Pancreas (tissue), 10 donors: ENCODE measurements at regions not wholly inside any gene's neighbourhood (a gene's known extent, or its start where the extent isn't known, plus 50 kb on each side); places are given as distances from the start of the nearest gene placed in this dataset.

ENCODE experiments used
- ATAC-seq, 4 donors: fragments of 200-7000 bp; cut with Tn5 transposase; one replicate each; pipeline versions ENCODE4 v1.8.0 to v1.9.1; 2020; ENCODE audit warnings: mild to moderate bottlenecking in 4 of 4, moderate library complexity in 4 of 4
- DNase-seq, 6 donors: peaks; one replicate each; pipeline ENCODE4 v3.0.0-alpha.2; 2020
- FAIRE-seq: peaks from 2 replicates; lab custom pipeline; 2012; peaks lifted over from hg19 to GRCh38; lab: Jason Lieb, UNC
- H3K27ac ChIP-seq, 4 donors: fragments of 200-600 bp; sonication (generic); 1 replicate in 3 of 4; 2 replicates in 1 of 4; pipeline versions ENCODE4 v1.5.0 to v1.8.0; 2020
- H3K27me3 ChIP-seq, 4 donors: fragments of 200-600 bp; one replicate each; pipeline ENCODE4 v1.8.0; 2021
- H3K36me3 ChIP-seq, 3 donors: fragments of 200-600 bp; sonication (generic) in 1 of 3; one replicate each; pipeline versions ENCODE4 v1.5.0 to v1.8.0; 2020 to 2021
- H3K4me1 ChIP-seq, 3 donors: fragments of 200-600 bp; one replicate each; pipeline ENCODE4 v1.8.0; 2021
- H3K4me3 ChIP-seq, 4 donors: fragments of 200-600 bp; sonication (generic) in 2 of 4; one replicate each; pipeline versions ENCODE4 v1.5.0 to v1.8.0; 2020 to 2021
- H3K9me3 ChIP-seq, 4 donors: fragments of 200-600 bp; one replicate each; pipeline ENCODE4 v1.8.0; 2021
- WGBS, 2 donors: extraction: QIAGEN DNeasy Blood & Tissue Kit; methylation state at CpG; one replicate each; pipeline ENCODE4 v1.1.7; 2013; 5-methylcytosine and 5-hydroxymethylcytosine counted together
- intact Hi-C, 3 donors: fragments of 100-400 bp; cut with DNase I; formaldehyde crosslinking; loops; one replicate each; pipeline versions ENCODE4 v1.11.1 to v1.14.2; 2022
- TF ChIP-seq, protein P1 (sequence below), 4 donors: fragments of 200-600 bp; sonication (generic) in 3 of 4; IDR thresholded peaks; one replicate each; pipeline versions ENCODE4 v1.5.0 to v1.8.0; 2021; ENCODE audit warnings: antibody characterized with exemption in 4 of 4
- donor health status: healthy with polysubstance abuse.
- donor health status: DM: no; HTN: no; CAD: no; lungs with moderate emphysema.
- donor health status: DM: no; HTN: no; CAD: no.
- donor health status: control.
- donor health status: control.
- donor health status: Bipolar disorder and iron deficiency.
- donor health status: DM: yes; HTN: yes; CAD: no.
- donor health status: DM: no; HTN: no; CAD: no.
- donor health status: DM: no; HTN: no; CAD: no.
- donor health status: DM: yes; HTN: yes; CAD: no.

DNA sequence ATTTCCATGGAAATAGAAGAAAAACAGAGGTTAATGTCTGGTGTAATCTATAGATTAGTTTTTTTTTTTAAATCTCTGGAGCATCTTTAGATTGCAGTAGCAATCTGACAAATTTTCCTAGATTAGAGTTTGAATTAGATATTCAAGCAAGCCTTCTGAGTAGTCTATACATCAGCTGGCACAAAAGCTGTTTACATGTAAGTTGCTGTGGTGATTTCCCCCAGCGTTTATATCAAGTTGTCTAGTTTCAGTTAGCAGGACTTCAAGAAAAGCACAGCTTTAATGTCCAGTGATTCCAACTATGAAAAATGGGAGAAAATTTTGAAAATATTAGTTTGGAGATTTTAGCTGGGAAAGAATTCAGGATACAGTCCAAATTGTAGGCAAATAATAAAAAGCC, 605.0 kb upstream of the USP15 start:
- H3K27ac ChIP-seq: no peak overlapping the region
- H3K4me3 ChIP-seq: no peak overlapping the region
- 69 to 70% methylated on average over 1 of the region's 1 CpG for WGBS, 2 donors
- H3K36me3 ChIP-seq: no peaks in the 10 kb centered on the region
- DNase-seq (no peak), FAIRE-seq (no peak), ATAC-seq (no peak)
- intact Hi-C loops: no loop called here
- no peaks in the 10 kb centered on the region for H3K4me1 ChIP-seq
- H3K27me3 ChIP-seq: no peaks in the 10 kb centered on the region
- TF ChIP-seq, protein P1, sequence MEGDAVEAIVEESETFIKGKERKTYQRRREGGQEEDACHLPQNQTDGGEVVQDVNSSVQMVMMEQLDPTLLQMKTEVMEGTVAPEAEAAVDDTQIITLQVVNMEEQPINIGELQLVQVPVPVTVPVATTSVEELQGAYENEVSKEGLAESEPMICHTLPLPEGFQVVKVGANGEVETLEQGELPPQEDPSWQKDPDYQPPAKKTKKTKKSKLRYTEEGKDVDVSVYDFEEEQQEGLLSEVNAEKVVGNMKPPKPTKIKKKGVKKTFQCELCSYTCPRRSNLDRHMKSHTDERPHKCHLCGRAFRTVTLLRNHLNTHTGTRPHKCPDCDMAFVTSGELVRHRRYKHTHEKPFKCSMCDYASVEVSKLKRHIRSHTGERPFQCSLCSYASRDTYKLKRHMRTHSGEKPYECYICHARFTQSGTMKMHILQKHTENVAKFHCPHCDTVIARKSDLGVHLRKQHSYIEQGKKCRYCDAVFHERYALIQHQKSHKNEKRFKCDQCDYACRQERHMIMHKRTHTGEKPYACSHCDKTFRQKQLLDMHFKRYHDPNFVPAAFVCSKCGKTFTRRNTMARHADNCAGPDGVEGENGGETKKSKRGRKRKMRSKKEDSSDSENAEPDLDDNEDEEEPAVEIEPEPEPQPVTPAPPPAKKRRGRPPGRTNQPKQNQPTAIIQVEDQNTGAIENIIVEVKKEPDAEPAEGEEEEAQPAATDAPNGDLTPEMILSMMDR (IDR thresholded peaks at IDR 0.05): no peak
- no peaks in the 10 kb centered on the region for H3K9me3 ChIP-seq

DNA sequence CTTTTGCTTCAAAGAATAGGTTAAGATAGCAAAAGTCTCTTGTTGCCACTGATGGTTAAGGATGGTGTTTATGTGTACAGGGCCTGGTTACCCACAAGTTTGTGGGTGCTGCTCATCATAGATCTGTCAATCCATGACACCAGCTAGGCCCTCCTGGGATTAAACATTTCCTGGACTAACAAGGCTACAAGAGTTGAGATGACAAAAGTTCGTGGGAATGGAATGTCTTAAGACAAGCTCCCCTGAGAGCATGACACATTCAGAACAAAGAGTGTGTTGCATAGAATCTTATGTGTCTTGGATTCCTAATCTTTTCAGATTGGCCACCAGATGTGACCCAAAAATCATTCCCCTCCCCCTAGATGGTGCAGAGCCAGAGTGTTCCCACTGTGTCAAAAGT, 592.5 kb upstream of the USP15 start:
- Histone ChIP-seq H3K36me3 (no peaks in the 10 kb centered on the region), H3K27me3 (no peaks in the 10 kb centered on the region), H3K4me1 (no peaks in the 10 kb centered on the region), H3K27ac (no peak overlapping the region), H3K9me3 (peaks cover 0 to 5% (median 0%) of the 10 kb centered on the region in 4 donors), H3K4me3 (no peak overlapping the region)
- ATAC-seq: no peak
- TF ChIP-seq, protein P1 (IDR thresholded peaks at IDR 0.05): no peak
- FAIRE-seq: no peak
- DNase-seq: no peak
- intact Hi-C loops: no loop called here
- WGBS, 2 donors: 37 to 55% methylated on average over 1 of the region's 1 CpG

DNA sequence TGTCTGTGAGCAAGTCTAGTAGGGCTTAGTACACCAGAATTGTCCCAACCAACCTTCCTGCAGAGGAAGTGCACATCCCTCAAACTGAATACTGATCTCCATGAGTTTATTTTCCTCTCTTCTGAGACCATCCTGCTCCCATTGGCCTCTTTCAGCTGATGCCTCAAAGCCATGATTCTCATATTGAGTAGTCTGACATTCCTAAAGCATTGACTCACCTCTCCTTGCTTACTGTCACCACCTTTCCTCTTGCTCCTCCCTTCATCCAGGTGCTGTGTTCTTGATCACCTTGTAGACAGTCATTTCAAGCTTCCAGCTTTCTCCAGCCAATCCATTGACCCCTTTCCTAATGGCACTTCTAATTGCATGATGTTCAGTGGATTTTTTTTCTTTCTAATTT, 583.7 kb upstream of the USP15 start:
- H3K36me3 ChIP-seq: no peaks in the 10 kb centered on the region
- no peak for FAIRE-seq
- H3K27me3 ChIP-seq: no peaks in the 10 kb centered on the region
- ATAC-seq: no peak
- intact Hi-C loops: no loop called here
- no peaks in the 10 kb centered on the region for H3K4me1 ChIP-seq
- H3K9me3 ChIP-seq: no peaks in the 10 kb centered on the region
- H3K4me3 ChIP-seq: no peak overlapping the region
- DNase-seq: no peak
- TF ChIP-seq, protein P1 (IDR thresholded peaks at IDR 0.05): no peak
- no peak overlapping the region for H3K27ac ChIP-seq

DNA sequence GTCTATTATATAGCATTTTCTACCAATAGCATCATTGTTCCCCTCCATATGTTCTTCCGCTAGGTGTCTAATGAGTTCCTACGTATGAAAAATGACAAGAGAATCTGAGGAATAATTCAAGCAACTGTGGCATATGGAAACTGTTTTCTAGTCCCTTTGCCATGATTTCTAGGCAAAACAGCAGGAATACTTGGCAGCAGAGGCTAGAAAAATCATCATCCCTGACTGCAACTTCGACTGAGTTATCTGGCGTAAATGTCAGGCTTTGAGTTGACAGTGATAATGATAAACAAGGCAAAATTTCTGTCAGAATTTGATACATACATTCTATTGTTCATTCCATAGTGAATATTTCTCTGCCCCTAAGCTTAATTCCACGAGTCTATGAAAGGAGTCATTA, 572.8 kb upstream of the USP15 start:
- WGBS, 2 donors: 61 to 62% methylated on average over 5 of the region's 5 CpGs
- Histone ChIP-seq H3K4me1 (no peaks in the 10 kb centered on the region), H3K4me3 (no peak overlapping the region), H3K27me3 (no peaks in the 10 kb centered on the region), H3K9me3 (no peaks in the 10 kb centered on the region), H3K27ac (no peak overlapping the region), H3K36me3 (no peaks in the 10 kb centered on the region)
- FAIRE-seq (no peak), ATAC-seq (no peak), DNase-seq (no peak)
- intact Hi-C loops: no loop called here
- TF ChIP-seq, protein P1 (IDR thresholded peaks at IDR 0.05): no peak

DNA sequence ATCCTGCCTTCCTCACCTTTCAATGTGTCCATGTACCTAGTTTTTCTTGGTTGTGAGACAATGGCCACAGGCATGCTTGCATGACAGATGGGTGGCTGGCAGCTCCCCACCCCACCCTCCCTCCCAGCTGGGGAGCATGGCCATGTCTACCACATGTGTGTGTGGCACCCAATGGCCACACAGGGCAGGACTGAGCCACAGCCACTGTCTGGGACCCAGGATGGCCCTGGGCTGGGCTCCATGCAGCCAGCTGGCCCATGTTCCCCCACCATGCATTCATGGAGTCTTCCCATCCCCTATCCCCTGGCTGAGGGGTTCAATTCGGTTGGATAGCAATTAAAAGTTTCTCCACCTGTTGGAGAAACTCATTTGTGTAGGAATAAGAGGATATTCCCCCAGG, 566.0 kb upstream of the USP15 start:
- H3K27me3 ChIP-seq: no peaks in the 10 kb centered on the region
- H3K9me3 ChIP-seq: peaks cover 0 to 3% (median 0%) of the 10 kb centered on the region in 4 donors
- H3K36me3 ChIP-seq: no peaks in the 10 kb centered on the region
- FAIRE-seq: no peak
- H3K4me1 ChIP-seq: no peaks in the 10 kb centered on the region
- TF ChIP-seq, protein P1 (IDR thresholded peaks at IDR 0.05): no peak
- 18 to 33% methylated on average over 1 of the region's 1 CpG for WGBS, 2 donors
- no peak overlapping the region for H3K27ac ChIP-seq
- no peak overlapping the region for H3K4me3 ChIP-seq
- intact Hi-C loops: no loop called here
- ATAC-seq: no peak
- DNase-seq: peak in 1 of 6 donors; percentile 17
